GM10248 (cell line): ENCODE measurements at regions not wholly inside any gene's neighbourhood (a gene's known extent, or its start where the extent isn't known, plus 50 kb on each side); places are given as distances from the start of the nearest gene placed in this dataset.
"Not testable (repeated sequence)": the region's sequence is repeated elsewhere in the genome, so short reads cannot be mapped to it uniquely, and the experiment has no call there.

Experiments used
- CTCF ChIA-PET: fragments of 300-600 bp; sonication (Branson Sonifier 250); formaldehyde crosslinking; extraction: SDS; loops from one replicate; lab custom pipeline; 2021; ENCODE audit warnings: antibody characterized with exemption; lab: Yijun Ruan, JAX
- POLR2A ChIA-PET: fragments of 350-650 bp; sonication (Branson Sonifier 250); formaldehyde crosslinking; extraction: SDS; loops from one replicate; lab custom pipeline; 2020; ENCODE audit warnings: antibody characterized with exemption; lab: Yijun Ruan, JAX
- DNase-seq: peaks from one replicate; pipeline ENCODE4 v3.0.0; 2012; ENCODE audit errors: extremely low spot score
- TF ChIP-seq, protein P1 (sequence below): IDR thresholded peaks from 2 replicates; pipeline ENCODE4 v1.5.1; 2012; ENCODE audit warnings: mild to moderate bottlenecking, low read depth; ENCODE audit errors: extremely low read depth, missing control alignments, control extremely low read depth

DNA sequence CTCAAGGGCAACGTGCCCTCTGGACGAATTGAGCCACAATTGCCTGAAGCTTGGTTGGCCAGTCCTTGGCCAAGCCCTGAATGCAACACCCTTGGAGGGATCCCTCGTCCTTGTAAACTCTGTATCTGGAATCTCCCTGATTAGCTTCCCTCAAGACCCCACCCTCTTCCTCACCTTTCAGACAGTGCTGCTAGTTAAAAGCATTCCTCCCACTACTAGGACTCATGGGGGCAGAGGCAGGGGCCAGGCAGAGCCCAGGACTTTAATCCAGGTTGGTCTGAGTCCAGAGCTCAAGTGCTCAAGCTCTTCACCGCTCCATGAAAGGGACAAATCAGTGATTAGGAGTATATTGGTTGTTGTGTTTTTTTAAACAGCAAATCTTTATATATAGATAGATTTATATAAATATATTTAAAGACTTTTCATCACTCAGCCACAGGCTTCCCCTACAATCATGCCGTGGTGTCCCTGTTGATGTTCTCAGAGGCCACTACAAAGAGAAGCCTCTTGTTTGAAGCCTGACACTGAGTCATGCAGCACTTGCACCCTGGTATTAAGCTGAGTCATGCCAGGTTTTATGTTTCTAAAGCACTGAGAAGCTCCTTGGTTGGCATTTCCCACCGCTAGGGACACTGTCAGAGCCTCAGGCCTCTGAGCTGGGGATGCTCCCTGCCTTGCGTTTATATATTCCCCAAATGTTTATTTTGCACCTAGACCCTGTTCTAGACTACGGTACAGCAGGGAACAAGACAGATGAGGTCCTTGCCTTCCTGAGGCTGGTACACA, 53.8 kb upstream of the GSC start:
- CTCF ChIA-PET, result interaction anchor here (1.6 kb wide), 1 partner anchor 39 kb away, joined by 4 read pairs; no protein-coding TSS in a partner anchor
- no peak for DNase-seq
- POLR2A ChIA-PET, result no interaction called here
- TF ChIP-seq, protein P1, sequence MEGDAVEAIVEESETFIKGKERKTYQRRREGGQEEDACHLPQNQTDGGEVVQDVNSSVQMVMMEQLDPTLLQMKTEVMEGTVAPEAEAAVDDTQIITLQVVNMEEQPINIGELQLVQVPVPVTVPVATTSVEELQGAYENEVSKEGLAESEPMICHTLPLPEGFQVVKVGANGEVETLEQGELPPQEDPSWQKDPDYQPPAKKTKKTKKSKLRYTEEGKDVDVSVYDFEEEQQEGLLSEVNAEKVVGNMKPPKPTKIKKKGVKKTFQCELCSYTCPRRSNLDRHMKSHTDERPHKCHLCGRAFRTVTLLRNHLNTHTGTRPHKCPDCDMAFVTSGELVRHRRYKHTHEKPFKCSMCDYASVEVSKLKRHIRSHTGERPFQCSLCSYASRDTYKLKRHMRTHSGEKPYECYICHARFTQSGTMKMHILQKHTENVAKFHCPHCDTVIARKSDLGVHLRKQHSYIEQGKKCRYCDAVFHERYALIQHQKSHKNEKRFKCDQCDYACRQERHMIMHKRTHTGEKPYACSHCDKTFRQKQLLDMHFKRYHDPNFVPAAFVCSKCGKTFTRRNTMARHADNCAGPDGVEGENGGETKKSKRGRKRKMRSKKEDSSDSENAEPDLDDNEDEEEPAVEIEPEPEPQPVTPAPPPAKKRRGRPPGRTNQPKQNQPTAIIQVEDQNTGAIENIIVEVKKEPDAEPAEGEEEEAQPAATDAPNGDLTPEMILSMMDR, result no peak

DNA sequence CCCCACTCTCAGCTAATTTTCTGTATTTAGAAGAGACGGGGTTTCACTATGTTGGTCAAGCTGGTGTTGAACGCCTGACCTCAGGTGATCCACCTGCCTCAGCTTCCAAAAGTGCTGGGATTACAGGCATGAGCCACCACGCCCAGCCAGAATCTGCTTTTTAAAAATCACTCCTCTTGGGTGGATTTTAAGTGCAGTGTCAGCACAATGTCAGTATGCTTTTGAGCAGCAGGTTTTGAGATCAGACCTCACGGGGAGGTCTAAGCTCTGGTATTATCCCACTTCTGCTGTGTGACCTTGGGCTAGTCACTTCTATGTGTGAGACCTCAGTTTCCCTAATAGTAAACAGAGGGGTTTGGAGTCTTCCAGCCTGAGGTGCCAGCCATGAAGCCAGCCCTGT, 51.8 kb upstream of the GSC start:
- POLR2A ChIA-PET, result no interaction called here
- CTCF ChIA-PET, result interaction anchor here (0.9 kb wide), 1 partner anchor 17 kb away, joined by 3 read pairs; no protein-coding TSS in a partner anchor
- TF ChIP-seq, protein P1, result no peak
- DNase-seq, result no peak

DNA sequence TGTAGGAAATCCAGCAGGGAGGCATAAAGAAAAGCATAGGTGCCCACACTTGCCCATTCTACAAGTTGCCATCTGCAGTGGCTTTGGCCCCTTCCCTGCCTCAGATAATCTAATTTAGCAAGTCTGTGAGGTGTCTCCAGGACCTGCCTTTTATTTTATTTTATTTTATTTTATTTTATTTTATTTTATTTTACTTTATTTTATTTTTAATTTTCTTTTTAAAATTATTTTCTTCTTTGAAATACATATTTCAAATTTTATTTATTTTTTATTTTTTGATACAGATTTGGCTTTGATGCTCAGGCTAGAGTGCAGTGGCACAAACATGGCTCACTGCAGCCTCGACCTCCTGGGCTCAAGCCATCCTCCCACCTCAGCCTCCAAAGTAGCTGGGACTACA, 51.0 kb upstream of the GSC start:
- DNase-seq, CTCF ChIA-PET, POLR2A ChIA-PET: not testable (repeated sequence)
